Spleen (tissue), 7 donors: ENCODE measurements at regions not wholly inside any gene's neighbourhood (a gene's known extent, or its start where the extent isn't known, plus 50 kb on each side); places are given as distances from the start of the nearest gene placed in this dataset.

ENCODE experiments used
- CTCF ChIP-seq, 11 experiments: fragments of 200-600 bp in 7 of 11; fragments of 450-650 bp in 4 of 11; sonication (generic) in 4 of 11; IDR thresholded peaks in 8 of 11; conservative IDR thresholded peaks in 3 of 11; 1 replicate in 7 of 11; 2 replicates in 4 of 11; pipeline versions ENCODE4 v1.4.0 to v1.8.0; 2016 to 2021; ENCODE audit warnings: antibody characterized with exemption in 11 of 11, inconsistent platforms in 4 of 11, mild to moderate bottlenecking in 1 of 11
- POLR2AphosphoS5 ChIP-seq, 3 donors: sonication (generic); formaldehyde crosslinking; IDR thresholded peaks; one replicate each; pipeline ENCODE4 v1.5.1; 2017; ENCODE audit warnings: antibody characterized with exemption in 3 of 3
- donor health status: DM: no; HTN: no; CAD: no; lungs with moderate emphysema.
- donor health status: DM: no; HTN: no; CAD: no.
- donor health status: DM: no; HTN: no; CAD: no.

DNA sequence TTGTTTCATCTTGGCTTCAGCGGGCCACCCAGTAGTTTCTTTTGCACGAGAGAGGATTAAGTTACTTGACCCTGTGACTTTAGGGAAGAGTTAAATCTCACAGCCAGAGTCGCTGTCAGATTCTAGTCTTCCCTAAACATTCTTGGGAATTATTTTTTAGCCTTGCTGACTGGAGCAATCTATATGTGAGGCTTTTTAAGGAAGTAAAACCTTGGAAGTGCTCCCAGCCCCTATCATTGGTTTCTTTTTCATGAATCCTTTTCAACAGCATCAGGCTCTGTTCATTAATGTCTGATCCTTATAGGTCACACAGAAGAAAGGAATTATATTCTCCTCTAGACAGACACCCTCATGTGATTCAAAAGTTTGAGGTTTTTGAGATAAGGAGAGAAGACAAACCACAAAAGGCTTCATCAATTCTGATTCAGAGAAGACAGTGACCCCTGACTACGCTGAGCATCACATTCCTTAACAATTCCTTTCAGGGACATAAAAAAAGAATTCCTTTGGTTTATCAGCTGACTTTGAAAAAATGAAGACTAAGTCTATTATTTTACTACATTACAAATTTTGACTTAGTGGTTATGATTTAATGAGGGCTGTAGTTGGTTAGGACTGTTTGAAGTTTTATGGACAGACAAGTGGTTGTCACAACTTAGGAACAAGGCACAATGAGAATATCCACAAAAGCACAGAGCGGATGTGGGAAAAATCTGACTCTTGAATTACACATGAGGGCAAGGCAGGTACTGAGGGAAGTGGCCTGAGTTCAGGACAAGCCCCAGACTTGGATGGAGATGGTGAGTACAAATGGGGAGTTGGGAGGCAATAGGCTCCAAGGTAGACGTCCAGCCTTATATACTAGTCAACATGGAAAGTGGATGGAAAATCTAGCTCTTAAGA is 171.1 kb upstream of the STT3B start:
- TF ChIP-seq POLR2AphosphoS5 (IDR thresholded peaks at IDR 0.05) (no peak), CTCF (IDR thresholded peaks at IDR 0.05 in 8 of 11, conservative IDR thresholded peaks at IDR 0.05 in 3 of 11) (no peak)
